SK-N-SH (cell line): ENCODE measurements at regions not wholly inside any gene's neighbourhood (a gene's known extent, or its start where the extent isn't known, plus 50 kb on each side); places are given as distances from the start of the nearest gene placed in this dataset.

Experiments used
- CTCF ChIA-PET: fragments of 300-600, 350-600 bp; formaldehyde crosslinking; extraction: SDS; loops from one replicate; lab custom pipeline; 2021; lab: Yijun Ruan, JAX
- POLR2A ChIA-PET: fragments of 350-600 bp; sonication (Branson Sonifier 250); formaldehyde crosslinking; extraction: SDS; loops from one replicate; lab custom pipeline; 2020; ENCODE audit warnings: antibody characterized with exemption, inconsistent platforms; lab: Yijun Ruan, JAX
- DNase-seq: peaks from one replicate; pipeline ENCODE4 v3.0.0; 2012
- H2AFZ ChIP-seq: fragments of 200-600 bp; sonication (generic); 2 replicates; pipeline ENCODE4 v1.8.1; 2016; ENCODE audit warnings: antibody characterized with exemption, mild to moderate bottlenecking, low read depth
- H3F3A ChIP-seq: fragments of 200-600 bp; sonication (generic); replicated peaks from 2 replicates; pipeline ENCODE3; 2016; ENCODE audit warnings: antibody characterized with exemption, mild to moderate bottlenecking; ENCODE audit not compliant: insufficient read depth
- H3K27ac ChIP-seq, 2 experiments: fragments of 200-500 bp in 1 of 2; fragments of 200-600 bp in 1 of 2; sonication (Bioruptor generic) in 1 of 2; sonication (generic), shearing (Covaris generic) in 1 of 2; 2 replicates each; pipeline versions ENCODE4 v1.5.1 to v1.6.1; 2014 to 2016; ENCODE audit warnings: low read depth in 2 of 2, inconsistent platforms in 1 of 2, low read length in 1 of 2, mild to moderate bottlenecking in 1 of 2, mixed read lengths in 1 of 2
- H3K27me3 ChIP-seq: fragments of 200-600 bp; sonication (generic), shearing (Covaris generic); 2 replicates; pipeline ENCODE4 v1.6.1; 2016; ENCODE audit warnings: mixed run types; ENCODE audit not compliant: insufficient read depth
- H3K36me3 ChIP-seq, 2 experiments: fragments of 200-500 bp in 1 of 2; fragments of 200-600 bp in 1 of 2; sonication (Bioruptor generic) in 1 of 2; sonication (generic) in 1 of 2; replicated peaks in 1 of 2; 2 replicates each; pipeline versions ENCODE3 to v1.5.1; 2014 to 2016; ENCODE audit warnings: low read length in 1 of 2, mild to moderate bottlenecking in 1 of 2; ENCODE audit not compliant: insufficient read depth in 2 of 2, control insufficient read depth in 1 of 2
- H3K4me1 ChIP-seq, 2 experiments: fragments of 200-500 bp in 1 of 2; fragments of 200-600 bp in 1 of 2; sonication (Bioruptor generic) in 1 of 2; sonication (generic), shearing (Covaris generic) in 1 of 2; 2 replicates each; pipeline versions ENCODE4 v1.5.1 to v1.6.1; 2014 to 2016; ENCODE audit warnings: low read depth in 1 of 2, low read length in 1 of 2, mixed run types in 1 of 2; ENCODE audit not compliant: insufficient read depth in 2 of 2, control insufficient read depth in 1 of 2
- H3K4me2 ChIP-seq: fragments of 200-600 bp; sonication (generic), shearing (Covaris generic); 2 replicates; pipeline ENCODE4 v1.6.1; 2017; ENCODE audit warnings: mixed run types
- H3K4me3 ChIP-seq, 2 experiments: fragments of 200-500 bp in 1 of 2; fragments of 200-600 bp in 1 of 2; sonication (Bioruptor generic) in 1 of 2; sonication (generic), shearing (Covaris generic) in 1 of 2; 2 replicates each; pipeline versions ENCODE4 v1.5.1 to v1.8.1; 2014 to 2016; ENCODE audit warnings: low read depth in 2 of 2, inconsistent platforms in 1 of 2, low read length in 1 of 2, mild to moderate bottlenecking in 1 of 2, mixed read lengths in 1 of 2, moderate library complexity in 1 of 2
- H3K79me2 ChIP-seq: fragments of 200-600 bp; sonication (generic); 2 replicates; pipeline ENCODE4 v1.8.1; 2017; ENCODE audit warnings: mild to moderate bottlenecking; ENCODE audit not compliant: insufficient read depth
- H3K9ac ChIP-seq: fragments of 200-600 bp; sonication (generic); 2 replicates; pipeline ENCODE4 v1.6.1; 2017; ENCODE audit warnings: mixed run types
- H3K9me2 ChIP-seq: fragments of 200-600 bp; sonication (generic); 2 replicates; pipeline ENCODE4 v1.6.1; 2017; ENCODE audit warnings: mixed run types
- H3K9me3 ChIP-seq: fragments of 200-600 bp; sonication (generic); 2 replicates; pipeline ENCODE4 v1.6.1; 2017; ENCODE audit warnings: mixed run types, mild to moderate bottlenecking, moderate library complexity
- H4K20me1 ChIP-seq: fragments of 200-600 bp; sonication (generic); 2 replicates; pipeline ENCODE4 v1.6.1; 2017; ENCODE audit warnings: mild to moderate bottlenecking, mixed run types; ENCODE audit not compliant: insufficient read depth
- CHD2 ChIP-seq: fragments of 150-350 bp; IDR thresholded peaks from 2 replicates; pipeline ENCODE4 v1.6.1; 2018; ENCODE audit warnings: low read length; ENCODE audit not compliant: partially characterized antibody
- EZH2phosphoT487 ChIP-seq: fragments of 200-600 bp; sonication (generic); IDR thresholded peaks from 2 replicates; pipeline ENCODE4 v1.6.1; 2017; ENCODE audit warnings: low read depth, mixed run types, mild to moderate bottlenecking, antibody characterized with exemption, moderate library complexity, borderline replicate concordance
- FOXJ3 ChIP-seq: sonication (generic); formaldehyde crosslinking; IDR thresholded peaks from 2 replicates; pipeline ENCODE4 v1.5.1; 2020; ENCODE audit warnings: mild to moderate bottlenecking, missing genetic modification reagents
- GABPA ChIP-seq: IDR thresholded peaks from 2 replicates; pipeline ENCODE4 v1.4.0; 2012; ENCODE audit warnings: low read depth, mild to moderate bottlenecking
- GATA2 ChIP-seq: sonication (generic); formaldehyde crosslinking; IDR thresholded peaks from 2 replicates; pipeline ENCODE4 v1.5.0; 2020; ENCODE audit warnings: mild to moderate bottlenecking, missing genetic modification reagents
- JUND ChIP-seq: IDR thresholded peaks from 2 replicates; pipeline ENCODE4 v1.4.0; 2012
- NFIC ChIP-seq: IDR thresholded peaks from 2 replicates; pipeline ENCODE4 v1.4.0; 2012; ENCODE audit warnings: borderline replicate concordance
- WGBS: methylation state at CpG from one replicate; pipeline ENCODE4 v1.1.6; 2017; ENCODE audit warnings: low lambda C conversion rate; 5-methylcytosine and 5-hydroxymethylcytosine counted together
- TF ChIP-seq, protein P1 (sequence below): IDR thresholded peaks from 2 replicates; pipeline ENCODE4 v1.6.1; 2012; ENCODE audit warnings: mild to moderate bottlenecking, low read depth, low read length, moderate library complexity
- TF ChIP-seq, protein P2 (sequence below): IDR thresholded peaks from 2 replicates; pipeline ENCODE4 v1.4.0; 2012; ENCODE audit warnings: low read depth, borderline replicate concordance
- TF ChIP-seq, protein P3 (sequence below): fragments of 150-350 bp; IDR thresholded peaks from 2 replicates; pipeline ENCODE4 v1.6.1; 2016; ENCODE audit warnings: mild to moderate bottlenecking, low read depth, low read length

DNA sequence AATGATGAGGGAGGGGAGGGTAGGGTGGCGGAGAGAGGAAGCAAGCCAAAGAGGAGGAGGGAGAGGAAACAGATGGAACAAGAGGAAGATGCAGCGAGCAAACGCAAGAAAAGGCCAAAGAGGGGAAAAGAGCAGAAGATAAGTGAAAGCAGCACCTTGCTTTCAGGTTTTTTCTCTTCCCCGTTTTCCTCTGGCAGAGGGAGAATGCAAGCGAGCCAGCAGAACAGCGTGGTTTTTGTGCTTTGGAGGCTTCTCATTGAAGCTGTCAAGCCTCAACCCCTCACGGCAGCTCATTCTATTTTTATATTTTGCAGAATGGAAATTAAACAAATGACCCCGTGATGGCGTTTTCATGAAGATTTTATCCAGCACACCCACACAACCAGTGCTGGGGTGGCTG is 67.1 kb upstream of the GRAMD1B start (continued):
- TF ChIP-seq, protein P1, sequence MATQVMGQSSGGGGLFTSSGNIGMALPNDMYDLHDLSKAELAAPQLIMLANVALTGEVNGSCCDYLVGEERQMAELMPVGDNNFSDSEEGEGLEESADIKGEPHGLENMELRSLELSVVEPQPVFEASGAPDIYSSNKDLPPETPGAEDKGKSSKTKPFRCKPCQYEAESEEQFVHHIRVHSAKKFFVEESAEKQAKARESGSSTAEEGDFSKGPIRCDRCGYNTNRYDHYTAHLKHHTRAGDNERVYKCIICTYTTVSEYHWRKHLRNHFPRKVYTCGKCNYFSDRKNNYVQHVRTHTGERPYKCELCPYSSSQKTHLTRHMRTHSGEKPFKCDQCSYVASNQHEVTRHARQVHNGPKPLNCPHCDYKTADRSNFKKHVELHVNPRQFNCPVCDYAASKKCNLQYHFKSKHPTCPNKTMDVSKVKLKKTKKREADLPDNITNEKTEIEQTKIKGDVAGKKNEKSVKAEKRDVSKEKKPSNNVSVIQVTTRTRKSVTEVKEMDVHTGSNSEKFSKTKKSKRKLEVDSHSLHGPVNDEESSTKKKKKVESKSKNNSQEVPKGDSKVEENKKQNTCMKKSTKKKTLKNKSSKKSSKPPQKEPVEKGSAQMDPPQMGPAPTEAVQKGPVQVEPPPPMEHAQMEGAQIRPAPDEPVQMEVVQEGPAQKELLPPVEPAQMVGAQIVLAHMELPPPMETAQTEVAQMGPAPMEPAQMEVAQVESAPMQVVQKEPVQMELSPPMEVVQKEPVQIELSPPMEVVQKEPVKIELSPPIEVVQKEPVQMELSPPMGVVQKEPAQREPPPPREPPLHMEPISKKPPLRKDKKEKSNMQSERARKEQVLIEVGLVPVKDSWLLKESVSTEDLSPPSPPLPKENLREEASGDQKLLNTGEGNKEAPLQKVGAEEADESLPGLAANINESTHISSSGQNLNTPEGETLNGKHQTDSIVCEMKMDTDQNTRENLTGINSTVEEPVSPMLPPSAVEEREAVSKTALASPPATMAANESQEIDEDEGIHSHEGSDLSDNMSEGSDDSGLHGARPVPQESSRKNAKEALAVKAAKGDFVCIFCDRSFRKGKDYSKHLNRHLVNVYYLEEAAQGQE, result no peak
- TF ChIP-seq, protein P2, sequence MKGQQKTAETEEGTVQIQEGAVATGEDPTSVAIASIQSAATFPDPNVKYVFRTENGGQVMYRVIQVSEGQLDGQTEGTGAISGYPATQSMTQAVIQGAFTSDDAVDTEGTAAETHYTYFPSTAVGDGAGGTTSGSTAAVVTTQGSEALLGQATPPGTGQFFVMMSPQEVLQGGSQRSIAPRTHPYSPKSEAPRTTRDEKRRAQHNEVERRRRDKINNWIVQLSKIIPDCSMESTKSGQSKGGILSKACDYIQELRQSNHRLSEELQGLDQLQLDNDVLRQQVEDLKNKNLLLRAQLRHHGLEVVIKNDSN, result no peak
- TF ChIP-seq, all 33 proteins: peak for 0

DNA sequence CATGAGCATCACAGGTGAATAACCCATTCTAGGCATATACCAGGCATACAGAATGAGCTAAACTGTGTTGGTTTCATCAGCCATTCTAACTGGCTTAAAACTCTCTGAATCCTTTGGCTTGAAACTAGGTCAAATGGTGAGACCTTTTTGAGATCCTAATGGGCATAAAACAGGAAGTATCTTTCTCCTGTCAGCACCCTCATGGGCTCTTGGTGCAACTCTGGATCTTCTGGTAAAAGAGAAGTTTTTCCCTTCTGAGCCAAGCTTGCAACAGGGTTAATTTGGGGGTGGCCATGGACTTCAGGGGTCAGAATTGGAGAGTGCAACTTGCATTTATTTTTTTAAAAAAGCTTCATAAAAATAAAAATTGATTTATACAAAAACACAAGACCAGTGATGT is 67.9 kb upstream of the GRAMD1B start:
- H3K9me3 ChIP-seq, result no peaks in the 10 kb centered on the region
- CTCF ChIA-PET, result interaction anchor here (0.7 to 1.4 kb wide), 3 partner anchors 61 to 254 kb away, joined by 3 to 5 read pairs (median 5); no protein-coding TSS in a partner anchor
- H4K20me1 ChIP-seq, result no peaks in the 10 kb centered on the region
- H3K9me2 ChIP-seq, result no peaks in the 10 kb centered on the region
- H3K79me2 ChIP-seq, result no peaks in the 10 kb centered on the region
- TF ChIP-seq JUND (no peak), CHD2 (no peak), GABPA (no peak), EZH2phosphoT487 (no peak)
- TF ChIP-seq, protein P3, sequence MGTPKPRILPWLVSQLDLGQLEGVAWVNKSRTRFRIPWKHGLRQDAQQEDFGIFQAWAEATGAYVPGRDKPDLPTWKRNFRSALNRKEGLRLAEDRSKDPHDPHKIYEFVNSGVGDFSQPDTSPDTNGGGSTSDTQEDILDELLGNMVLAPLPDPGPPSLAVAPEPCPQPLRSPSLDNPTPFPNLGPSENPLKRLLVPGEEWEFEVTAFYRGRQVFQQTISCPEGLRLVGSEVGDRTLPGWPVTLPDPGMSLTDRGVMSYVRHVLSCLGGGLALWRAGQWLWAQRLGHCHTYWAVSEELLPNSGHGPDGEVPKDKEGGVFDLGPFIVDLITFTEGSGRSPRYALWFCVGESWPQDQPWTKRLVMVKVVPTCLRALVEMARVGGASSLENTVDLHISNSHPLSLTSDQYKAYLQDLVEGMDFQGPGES, result no peak
- no peak overlapping the region for H3K4me3 ChIP-seq
- H3K4me2 ChIP-seq, result no peak overlapping the region
- no peak overlapping the region for H3K27ac ChIP-seq
- H3F3A ChIP-seq, result no peaks in the 10 kb centered on the region
- H3K4me1 ChIP-seq, result peaks cover 0 to 16% of the 10 kb centered on the region in 2 experiments; a peak in 1 of 4 replicates
- H3K9ac ChIP-seq, result no peak overlapping the region
- peaks cover 41% of the 10 kb centered on the region; the same call in 1 of the 2 replicates for H3K27me3 ChIP-seq
- POLR2A ChIA-PET, result interaction anchor here (0.5 kb wide), 1 partner anchor 11 kb away, joined by 4 read pairs; no protein-coding TSS in a partner anchor
- DNase-seq, result no peak
- no peak overlapping the region for H2AFZ ChIP-seq
- H3K36me3 ChIP-seq, result no peaks in the 10 kb centered on the region

DNA sequence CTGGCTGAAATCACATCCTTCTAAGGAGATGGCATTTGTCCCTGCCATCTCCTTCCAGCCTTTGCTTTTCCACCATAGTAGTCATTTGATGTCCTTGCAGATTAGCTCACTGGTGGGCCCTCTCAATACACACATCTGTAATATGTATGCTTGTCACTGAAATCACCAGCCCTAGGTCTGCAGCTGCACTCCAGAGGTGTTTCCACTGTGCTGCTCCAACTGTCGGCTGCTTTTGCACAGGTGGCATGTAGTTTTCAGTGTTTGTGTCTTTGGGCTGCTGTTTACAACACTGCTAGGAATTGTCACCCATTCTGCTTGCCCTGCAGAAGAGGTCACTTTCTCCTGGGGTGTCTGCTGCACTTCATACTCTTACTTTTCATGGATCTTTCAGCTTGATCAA is 69.0 kb upstream of the GRAMD1B start:
- H4K20me1 ChIP-seq, result no peaks in the 10 kb centered on the region
- peaks cover 47% of the 10 kb centered on the region; the same call in 1 of the 2 replicates for H3K27me3 ChIP-seq
- H3K4me2 ChIP-seq, result no peak overlapping the region
- no peaks in the 10 kb centered on the region for H3K79me2 ChIP-seq
- no peak overlapping the region for H3K27ac ChIP-seq
- WGBS, result 73% methylated on average over 1 of the region's 1 CpG
- H3K4me1 ChIP-seq, result peaks cover 0 to 16% of the 10 kb centered on the region in 2 experiments; a peak in 1 of 4 replicates
- ChIA-PET CTCF (interaction anchor here (0.7 kb wide), 1 partner anchor 253 kb away, joined by 3 read pairs; no protein-coding TSS in a partner anchor), POLR2A (no interaction called here)
- H3F3A ChIP-seq, result no peaks in the 10 kb centered on the region
- no peaks in the 10 kb centered on the region for H3K9me2 ChIP-seq
- H3K36me3 ChIP-seq, result no peaks in the 10 kb centered on the region
- no peak overlapping the region for H3K4me3 ChIP-seq
- no peak for DNase-seq
- no peaks in the 10 kb centered on the region for H3K9me3 ChIP-seq
- no peak overlapping the region for H2AFZ ChIP-seq
- no peak for TF ChIP-seq FOXJ3
- TF ChIP-seq NFIC, result no peak
- TF ChIP-seq GATA2 (CRISPR knock-in tag), result no peak
- TF ChIP-seq, protein P1, result no peak
- no peak for TF ChIP-seq GABPA
- H3K9ac ChIP-seq, result no peak overlapping the region
